Heart right ventricle (tissue), 16 donors: ENCODE measurements at regions not wholly inside any gene's neighbourhood (a gene's known extent, or its start where the extent isn't known, plus 50 kb on each side); places are given as distances from the start of the nearest gene placed in this dataset.

Experiments used
- ATAC-seq, 8 donors: fragments of 200-7000 bp; cut with Tn5 transposase; one replicate each; pipeline ENCODE4 v1.9.1; 2020; ENCODE audit warnings: mild to moderate bottlenecking in 8 of 8, moderate library complexity in 8 of 8, moderate number of reproducible peaks in 1 of 8
- DNase-seq, 2 donors: peaks; one replicate each; pipeline ENCODE4 v3.0.0-alpha.2; 2020
- H3K27ac ChIP-seq, 10 donors: fragments of 200-600 bp; sonication (generic) in 2 of 10; one replicate each; pipeline versions ENCODE4 v1.5.0 to v1.8.0; 2020 to 2022; ENCODE audit warnings: mild to moderate bottlenecking in 3 of 10
- H3K27me3 ChIP-seq, 7 donors: fragments of 200-600 bp; one replicate each; pipeline ENCODE4 v1.8.0; 2021 to 2022; ENCODE audit warnings: mild to moderate bottlenecking in 2 of 7
- H3K36me3 ChIP-seq, 9 donors: fragments of 200-600 bp; sonication (generic) in 1 of 9; one replicate each; pipeline versions ENCODE4 v1.5.0 to v1.8.0; 2020 to 2022; ENCODE audit warnings: mild to moderate bottlenecking in 2 of 9
- H3K4me1 ChIP-seq, 9 donors: fragments of 200-600 bp; sonication (generic) in 1 of 9; one replicate each; pipeline versions ENCODE4 v1.5.0 to v1.8.0; 2020 to 2022; ENCODE audit warnings: mild to moderate bottlenecking in 4 of 9
- H3K4me3 ChIP-seq, 10 donors: fragments of 200-600 bp; sonication (generic) in 2 of 10; one replicate each; pipeline versions ENCODE4 v1.5.0 to v1.8.0; 2020 to 2022; ENCODE audit warnings: mild to moderate bottlenecking in 7 of 10, moderate library complexity in 2 of 10
- H3K9me3 ChIP-seq, 11 donors: fragments of 200-600 bp in 10 of 11; sonication (generic) in 2 of 11; one replicate each; pipeline versions ENCODE4 v1.5.0 to v1.8.0; 2013 to 2022; ENCODE audit warnings: mild to moderate bottlenecking in 2 of 11, control low read depth in 1 of 11, moderate library complexity in 1 of 11
- WGBS, 2 donors: extraction: QIAGEN DNeasy Blood & Tissue Kit; methylation state at CpG; one replicate each; pipeline ENCODE4 v1.1.7; 2013; ENCODE audit warnings: inconsistent platforms in 1 of 2; 5-methylcytosine and 5-hydroxymethylcytosine counted together
- intact Hi-C, 10 donors: fragments of 100-400 bp; cut with DNase I; formaldehyde crosslinking; loops; one replicate each; pipeline versions ENCODE4 v1.11.1 to v1.14.2; 2022
- TF ChIP-seq, protein P1 (sequence below), 9 donors: fragments of 200-600 bp; sonication (generic) in 2 of 9; IDR thresholded peaks; one replicate each; pipeline versions ENCODE4 v1.5.0 to v1.8.0; 2021 to 2022; ENCODE audit warnings: antibody characterized with exemption in 9 of 9, mild to moderate bottlenecking in 5 of 9, moderate library complexity in 1 of 9
- donor health status: Arrhythmogenic right ventricular cardiomyopathy.
- donor health status: ischemic (EF 13 %, LVEDD 7.1; RV severe dilation, severe dysfunction).
- donor health status: healthy with polysubstance abuse.
- donor health status: DM: no; HTN: yes; CAD: no.
- donor health status: DM: no; HTN: no; CAD: no.
- donor health status: ischemic (EF 25% LVEDD 6.9; RV normal size, moderate dysfunction).
- donor health status: ischemic (EF 25% LVEDD 5.7; RV mildly dilated, moderate dysfunction).
- donor health status: healthy.
- donor health status: DM: yes; HTN: yes; CAD: no.
- donor health status: Ischemic cardiomyopathy.
- donor health status: ischemic (EF 35%, LVEDD 5.7; RV mildly dilated, moderate dysfunction).
- donor health status: nonischemic (EF 11% LVEDD 7.7; RV severe dilation, severe dysfunction).
- donor health status: DM: yes; HTN: yes; CAD: no.
- donor health status: PGD.
- donor health status: ischemic (EF 29% LVEDD 5.4; RV normal size, mild dysfunction).
- donor health status: nonischemic (EF 23%, LVEDD 6.1; RV moderate dilation, normal function).

DNA sequence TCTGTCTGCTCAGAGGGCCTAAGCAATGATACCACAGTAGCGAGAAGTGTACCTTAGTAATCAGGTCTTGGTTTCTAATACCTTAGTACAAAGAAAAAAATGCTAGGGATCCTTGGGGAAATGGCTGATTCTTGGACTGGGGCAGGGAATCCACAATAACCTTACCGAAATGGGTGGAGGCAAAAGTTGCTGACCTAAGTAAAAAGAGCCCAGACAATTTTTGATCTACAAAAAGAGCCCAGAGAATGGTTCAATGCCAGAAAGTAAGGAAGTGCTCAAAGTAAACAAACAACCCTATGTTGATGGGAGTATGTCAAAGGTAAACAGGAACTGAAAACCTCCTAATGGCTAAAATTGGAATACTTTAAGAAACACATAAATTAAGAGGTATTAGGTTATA is 130.1 kb upstream of the MAGEB18 start:
- no peak for DNase-seq
- H3K4me1 ChIP-seq, result no peaks in the 10 kb centered on the region
- TF ChIP-seq, protein P1, sequence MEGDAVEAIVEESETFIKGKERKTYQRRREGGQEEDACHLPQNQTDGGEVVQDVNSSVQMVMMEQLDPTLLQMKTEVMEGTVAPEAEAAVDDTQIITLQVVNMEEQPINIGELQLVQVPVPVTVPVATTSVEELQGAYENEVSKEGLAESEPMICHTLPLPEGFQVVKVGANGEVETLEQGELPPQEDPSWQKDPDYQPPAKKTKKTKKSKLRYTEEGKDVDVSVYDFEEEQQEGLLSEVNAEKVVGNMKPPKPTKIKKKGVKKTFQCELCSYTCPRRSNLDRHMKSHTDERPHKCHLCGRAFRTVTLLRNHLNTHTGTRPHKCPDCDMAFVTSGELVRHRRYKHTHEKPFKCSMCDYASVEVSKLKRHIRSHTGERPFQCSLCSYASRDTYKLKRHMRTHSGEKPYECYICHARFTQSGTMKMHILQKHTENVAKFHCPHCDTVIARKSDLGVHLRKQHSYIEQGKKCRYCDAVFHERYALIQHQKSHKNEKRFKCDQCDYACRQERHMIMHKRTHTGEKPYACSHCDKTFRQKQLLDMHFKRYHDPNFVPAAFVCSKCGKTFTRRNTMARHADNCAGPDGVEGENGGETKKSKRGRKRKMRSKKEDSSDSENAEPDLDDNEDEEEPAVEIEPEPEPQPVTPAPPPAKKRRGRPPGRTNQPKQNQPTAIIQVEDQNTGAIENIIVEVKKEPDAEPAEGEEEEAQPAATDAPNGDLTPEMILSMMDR (IDR thresholded peaks at IDR 0.05), result no peak
- ATAC-seq, result no peak
- 92 to 97% methylated on average over 2 of the region's 2 CpGs for WGBS, 2 donors
- H3K9me3 ChIP-seq, result no peaks in the 10 kb centered on the region
- no peak overlapping the region for H3K4me3 ChIP-seq
- intact Hi-C loops, result no loop called here
- H3K27ac ChIP-seq, result no peak overlapping the region
- no peaks in the 10 kb centered on the region for H3K27me3 ChIP-seq
- no peaks in the 10 kb centered on the region for H3K36me3 ChIP-seq

- no peaks in the 10 kb centered on the region for H3K36me3 ChIP-seq
- intact Hi-C loops, result no loop called here
- H3K9me3 ChIP-seq, result no peaks in the 10 kb centered on the region
- no peak for ATAC-seq
- no peaks in the 10 kb centered on the region for H3K4me1 ChIP-seq
- TF ChIP-seq, protein P1 (IDR thresholded peaks at IDR 0.05), result no peak
- no peak overlapping the region for H3K27ac ChIP-seq
- H3K27me3 ChIP-seq, result no peaks in the 10 kb centered on the region
- WGBS, 2 donors, result 73 to 82% methylated on average over 2 of the region's 2 CpGs
- H3K4me3 ChIP-seq, result no peak overlapping the region
- DNase-seq, result no peak
Observed at GRCh38 chrX:26008691-26009090, 129.5 kb upstream of the MAGEB18 start.

DNA sequence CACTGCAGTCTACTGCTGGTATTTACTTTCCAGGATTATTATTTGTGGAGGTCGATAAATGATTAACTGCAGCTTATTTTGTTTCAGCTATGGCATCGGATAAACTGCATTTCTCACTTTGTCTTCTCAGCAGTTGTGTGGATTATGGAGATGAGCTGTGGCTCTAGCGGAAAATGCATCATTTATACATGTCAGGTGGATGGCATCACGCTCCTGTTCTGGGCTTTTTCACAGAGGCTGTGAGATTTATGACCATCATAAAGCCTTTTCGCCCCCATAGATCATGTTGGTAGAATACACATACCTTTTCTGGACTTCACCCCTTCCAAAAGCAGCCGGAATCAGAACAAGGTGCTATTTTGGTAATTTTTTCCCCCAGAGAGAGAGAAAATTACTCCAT is 118.8 kb upstream of the MAGEB18 start:
- ATAC-seq (no peak), DNase-seq (no peak)
- H3K9me3 ChIP-seq, result no peaks in the 10 kb centered on the region
- intact Hi-C loops, result no loop called here
- H3K4me3 ChIP-seq, result no peak overlapping the region
- no peaks in the 10 kb centered on the region for H3K36me3 ChIP-seq
- H3K4me1 ChIP-seq, result no peaks in the 10 kb centered on the region
- 87% methylated on average over 6 of the region's 6 CpGs for WGBS, 2 donors
- TF ChIP-seq, protein P1 (IDR thresholded peaks at IDR 0.05), result no peak
- no peak overlapping the region for H3K27ac ChIP-seq
- H3K27me3 ChIP-seq, result no peaks in the 10 kb centered on the region

DNA sequence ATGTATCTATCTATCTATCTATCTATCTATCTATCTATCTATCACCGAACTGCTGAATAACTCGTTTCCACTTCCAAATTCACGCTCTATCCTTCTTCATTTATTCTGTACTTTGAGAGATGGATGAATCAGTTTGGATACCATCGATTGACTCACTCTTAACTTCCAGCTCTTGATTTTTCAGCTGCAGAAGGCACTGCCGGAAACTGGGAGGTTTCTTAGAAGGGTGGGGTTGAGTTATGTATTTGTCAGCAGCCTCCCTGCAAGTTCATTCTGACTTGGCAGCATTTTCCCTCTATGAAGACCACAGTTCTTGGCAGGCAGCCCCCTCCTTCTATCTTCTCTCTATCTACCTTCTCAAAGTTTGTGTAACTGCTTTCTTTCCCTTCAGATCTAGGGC is 112.0 kb upstream of the MAGEB18 start:
- no peak overlapping the region for H3K27ac ChIP-seq
- no peak for ATAC-seq
- intact Hi-C loops, result no loop called here
- no peaks in the 10 kb centered on the region for H3K27me3 ChIP-seq
- H3K36me3 ChIP-seq, result no peaks in the 10 kb centered on the region
- no peaks in the 10 kb centered on the region for H3K4me1 ChIP-seq
- no peak overlapping the region for H3K4me3 ChIP-seq
- DNase-seq, result no peak
- H3K9me3 ChIP-seq, result no peaks in the 10 kb centered on the region
- TF ChIP-seq, protein P1 (IDR thresholded peaks at IDR 0.05), result no peak
- WGBS, 2 donors, result 65 to 71% methylated on average over 5 of the region's 5 CpGs
